HepG2 (cell line): ENCODE measurements at regions not wholly inside any gene's neighbourhood (a gene's known extent, or its start where the extent isn't known, plus 50 kb on each side); places are given as distances from the start of the nearest gene placed in this dataset.

Source experiments
- CAMTA2 ChIP-seq: sonication (generic); formaldehyde crosslinking; IDR thresholded peaks from 2 replicates; pipeline ENCODE4 v1.4.0; 2020; ENCODE audit warnings: mild to moderate bottlenecking, missing genetic modification reagents, borderline replicate concordance
- EED ChIP-seq: sonication (generic); formaldehyde crosslinking; IDR thresholded peaks from 2 replicates; pipeline ENCODE4 v1.5.0; 2020; ENCODE audit warnings: mild to moderate bottlenecking, missing genetic modification reagents
- NCOA2 ChIP-seq: sonication (generic); formaldehyde crosslinking; IDR thresholded peaks from 2 replicates; pipeline ENCODE4 v1.8.0; 2022; ENCODE audit warnings: inconsistent platforms
- POLR2G ChIP-seq: fragments of 200-400 bp; formaldehyde crosslinking; IDR thresholded peaks from 2 replicates; pipeline ENCODE4 v1.6.1; 2018; ENCODE audit warnings: mild to moderate bottlenecking, low read depth, low read length, moderate library complexity
- RAD51 ChIP-seq: fragments of 450-650 bp; IDR thresholded peaks from 2 replicates; pipeline ENCODE4 v1.6.1; 2016; ENCODE audit warnings: borderline replicate concordance
- SALL1 ChIP-seq: sonication (generic); formaldehyde crosslinking; IDR thresholded peaks from 2 replicates; pipeline ENCODE4 v1.8.0; 2022; ENCODE audit warnings: mild to moderate bottlenecking, missing genetic modification reagents
- SIN3A ChIP-seq: IDR thresholded peaks from 2 replicates; pipeline ENCODE4 v1.6.1; 2011; ENCODE audit warnings: low read depth, mild to moderate bottlenecking, control low read depth, low read length, borderline replicate concordance
- SYNCRIP ChIP-seq: fragments of 200-400 bp; formaldehyde crosslinking; IDR thresholded peaks from 2 replicates; pipeline ENCODE4 v1.6.1; 2018; ENCODE audit warnings: mild to moderate bottlenecking, low read depth, low read length; ENCODE audit not compliant: insufficient read depth
- TARDBP ChIP-seq: sonication (generic); formaldehyde crosslinking; IDR thresholded peaks from 2 replicates; pipeline ENCODE4 v1.8.0; 2022; ENCODE audit warnings: mild to moderate bottlenecking, missing genetic modification reagents
- TCF7L2 ChIP-seq: IDR thresholded peaks from 2 replicates; pipeline ENCODE4 v1.6.1; 2011; ENCODE audit warnings: mild to moderate bottlenecking, low read depth, low read length, moderate library complexity
- ZNF800 ChIP-seq: sonication (generic); formaldehyde crosslinking; IDR thresholded peaks from 2 replicates; pipeline ENCODE4 v1.4.0; 2020; ENCODE audit warnings: missing genetic modification reagents
- TF ChIP-seq, protein P1 (sequence below), 2 experiments: sonication (generic) in 1 of 2; formaldehyde crosslinking in 1 of 2; IDR thresholded peaks; 2 replicates each; pipeline versions ENCODE4 v1.4.0 to v1.6.1; 2016 to 2020; ENCODE audit warnings: borderline replicate concordance in 1 of 2, low read depth in 1 of 2, mild to moderate bottlenecking in 1 of 2, missing genetic modification reagents in 1 of 2
- TF ChIP-seq, protein P2 (sequence below): sonication (generic); formaldehyde crosslinking; IDR thresholded peaks from 2 replicates; pipeline ENCODE4 v1.5.0; 2020; ENCODE audit warnings: mild to moderate bottlenecking, missing genetic modification reagents, moderate library complexity
- TF ChIP-seq, protein P3 (sequence below): sonication (generic); formaldehyde crosslinking; IDR thresholded peaks from 2 replicates; pipeline ENCODE4 v1.5.0; 2020; ENCODE audit warnings: mild to moderate bottlenecking, missing genetic modification reagents

DNA sequence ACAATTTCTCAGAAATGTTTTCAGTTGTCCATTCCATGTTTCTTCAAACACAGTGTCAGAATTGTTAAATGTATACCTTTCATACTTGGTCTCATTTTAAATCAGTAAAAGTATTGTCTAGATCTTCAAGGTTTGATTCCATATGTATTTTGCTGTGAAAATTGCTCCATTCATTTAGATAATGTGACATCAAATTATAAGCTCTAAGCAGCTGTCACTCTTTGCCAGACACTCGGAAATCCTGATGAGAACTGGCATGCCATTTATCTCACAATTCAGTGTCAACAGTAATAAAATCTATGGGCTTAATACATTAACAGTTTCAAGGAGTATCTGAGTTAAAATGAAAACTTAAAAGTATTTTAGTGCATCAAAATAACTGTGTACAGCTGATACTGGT is 1025.3 kb upstream of the EPHA6 start:
- TF ChIP-seq SALL1 (CRISPR knock-in tag) (no peak), CAMTA2 (CRISPR knock-in tag) (no peak), EED (CRISPR knock-in tag) (no peak), NCOA2 (CRISPR knock-in tag) (no peak), ZNF800 (no peak), TCF7L2 (no peak), RAD51 (no peak), POLR2G (no peak), SYNCRIP (no peak), TARDBP (CRISPR knock-in tag) (no peak), SIN3A (no peak)
- TF ChIP-seq, protein P1, sequence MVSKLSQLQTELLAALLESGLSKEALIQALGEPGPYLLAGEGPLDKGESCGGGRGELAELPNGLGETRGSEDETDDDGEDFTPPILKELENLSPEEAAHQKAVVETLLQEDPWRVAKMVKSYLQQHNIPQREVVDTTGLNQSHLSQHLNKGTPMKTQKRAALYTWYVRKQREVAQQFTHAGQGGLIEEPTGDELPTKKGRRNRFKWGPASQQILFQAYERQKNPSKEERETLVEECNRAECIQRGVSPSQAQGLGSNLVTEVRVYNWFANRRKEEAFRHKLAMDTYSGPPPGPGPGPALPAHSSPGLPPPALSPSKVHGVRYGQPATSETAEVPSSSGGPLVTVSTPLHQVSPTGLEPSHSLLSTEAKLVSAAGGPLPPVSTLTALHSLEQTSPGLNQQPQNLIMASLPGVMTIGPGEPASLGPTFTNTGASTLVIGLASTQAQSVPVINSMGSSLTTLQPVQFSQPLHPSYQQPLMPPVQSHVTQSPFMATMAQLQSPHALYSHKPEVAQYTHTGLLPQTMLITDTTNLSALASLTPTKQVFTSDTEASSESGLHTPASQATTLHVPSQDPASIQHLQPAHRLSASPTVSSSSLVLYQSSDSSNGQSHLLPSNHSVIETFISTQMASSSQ (IDR thresholded peaks at IDR 0.05; ENCODE audit: low read depth) = no peak
- TF ChIP-seq, protein P1 (CRISPR knock-in tag; IDR thresholded peaks at IDR 0.05; ENCODE audit: borderline replicate concordance) = no peak
- TF ChIP-seq, protein P2, sequence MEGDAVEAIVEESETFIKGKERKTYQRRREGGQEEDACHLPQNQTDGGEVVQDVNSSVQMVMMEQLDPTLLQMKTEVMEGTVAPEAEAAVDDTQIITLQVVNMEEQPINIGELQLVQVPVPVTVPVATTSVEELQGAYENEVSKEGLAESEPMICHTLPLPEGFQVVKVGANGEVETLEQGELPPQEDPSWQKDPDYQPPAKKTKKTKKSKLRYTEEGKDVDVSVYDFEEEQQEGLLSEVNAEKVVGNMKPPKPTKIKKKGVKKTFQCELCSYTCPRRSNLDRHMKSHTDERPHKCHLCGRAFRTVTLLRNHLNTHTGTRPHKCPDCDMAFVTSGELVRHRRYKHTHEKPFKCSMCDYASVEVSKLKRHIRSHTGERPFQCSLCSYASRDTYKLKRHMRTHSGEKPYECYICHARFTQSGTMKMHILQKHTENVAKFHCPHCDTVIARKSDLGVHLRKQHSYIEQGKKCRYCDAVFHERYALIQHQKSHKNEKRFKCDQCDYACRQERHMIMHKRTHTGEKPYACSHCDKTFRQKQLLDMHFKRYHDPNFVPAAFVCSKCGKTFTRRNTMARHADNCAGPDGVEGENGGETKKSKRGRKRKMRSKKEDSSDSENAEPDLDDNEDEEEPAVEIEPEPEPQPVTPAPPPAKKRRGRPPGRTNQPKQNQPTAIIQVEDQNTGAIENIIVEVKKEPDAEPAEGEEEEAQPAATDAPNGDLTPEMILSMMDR = no peak
- TF ChIP-seq, protein P3, sequence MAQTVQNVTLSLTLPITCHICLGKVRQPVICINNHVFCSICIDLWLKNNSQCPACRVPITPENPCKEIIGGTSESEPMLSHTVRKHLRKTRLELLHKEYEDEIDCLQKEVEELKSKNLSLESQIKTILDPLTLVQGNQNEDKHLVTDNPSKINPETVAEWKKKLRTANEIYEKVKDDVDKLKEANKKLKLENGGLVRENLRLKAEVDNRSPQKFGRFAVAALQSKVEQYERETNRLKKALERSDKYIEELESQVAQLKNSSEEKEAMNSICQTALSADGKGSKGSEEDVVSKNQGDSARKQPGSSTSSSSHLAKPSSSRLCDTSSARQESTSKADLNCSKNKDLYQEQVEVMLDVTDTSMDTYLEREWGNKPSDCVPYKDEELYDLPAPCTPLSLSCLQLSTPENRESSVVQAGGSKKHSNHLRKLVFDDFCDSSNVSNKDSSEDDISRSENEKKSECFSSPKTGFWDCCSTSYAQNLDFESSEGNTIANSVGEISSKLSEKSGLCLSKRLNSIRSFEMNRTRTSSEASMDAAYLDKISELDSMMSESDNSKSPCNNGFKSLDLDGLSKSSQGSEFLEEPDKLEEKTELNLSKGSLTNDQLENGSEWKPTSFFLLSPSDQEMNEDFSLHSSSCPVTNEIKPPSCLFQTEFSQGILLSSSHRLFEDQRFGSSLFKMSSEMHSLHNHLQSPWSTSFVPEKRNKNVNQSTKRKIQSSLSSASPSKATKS (CRISPR knock-in tag) = no peak
